Thyroid gland (tissue), 4 donors: ENCODE measurements at regions not wholly inside any gene's neighbourhood (a gene's known extent, or its start where the extent isn't known, plus 50 kb on each side); places are given as distances from the start of the nearest gene placed in this dataset.

Experiments used
- POLR2A ChIP-seq, 2 donors: fragments of 450-650 bp; IDR thresholded peaks; one replicate each; pipeline ENCODE4 v1.6.1; 2017; ENCODE audit warnings: antibody characterized with exemption in 2 of 2, mild to moderate bottlenecking in 2 of 2, moderate library complexity in 1 of 2
- TF ChIP-seq, protein P1 (sequence below), 6 experiments: fragments of 200-600 bp in 3 of 6; fragments of 450-650 bp in 3 of 6; sonication (generic) in 3 of 6; IDR thresholded peaks; one replicate each; pipeline ENCODE4 v1.5.1; 2016 to 2019; ENCODE audit warnings: antibody characterized with exemption in 6 of 6, mild to moderate bottlenecking in 2 of 6, inconsistent platforms in 1 of 6, moderate library complexity in 1 of 6

DNA sequence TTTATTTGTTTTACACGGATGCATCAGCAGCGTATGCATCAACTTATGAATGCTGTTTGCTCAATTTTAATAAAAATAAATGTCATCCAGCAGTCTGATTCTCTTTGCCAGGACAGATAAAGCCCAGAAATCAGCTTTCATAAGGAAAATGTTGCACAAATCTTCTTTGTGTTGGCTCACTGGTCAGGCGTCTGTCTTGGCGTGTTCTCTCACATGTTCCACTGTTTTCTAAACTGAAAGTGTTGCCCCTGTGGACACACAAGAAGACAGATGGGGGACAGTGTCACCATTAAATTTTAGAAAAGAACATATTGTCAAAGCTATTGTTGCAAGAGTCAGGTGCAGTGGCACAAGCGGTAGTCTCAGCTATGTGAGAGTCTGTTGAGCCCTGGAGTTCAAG lies 316.2 kb downstream of the CENPC start:
- no peak for TF ChIP-seq POLR2A (IDR thresholded peaks at IDR 0.05)
- TF ChIP-seq, protein P1, sequence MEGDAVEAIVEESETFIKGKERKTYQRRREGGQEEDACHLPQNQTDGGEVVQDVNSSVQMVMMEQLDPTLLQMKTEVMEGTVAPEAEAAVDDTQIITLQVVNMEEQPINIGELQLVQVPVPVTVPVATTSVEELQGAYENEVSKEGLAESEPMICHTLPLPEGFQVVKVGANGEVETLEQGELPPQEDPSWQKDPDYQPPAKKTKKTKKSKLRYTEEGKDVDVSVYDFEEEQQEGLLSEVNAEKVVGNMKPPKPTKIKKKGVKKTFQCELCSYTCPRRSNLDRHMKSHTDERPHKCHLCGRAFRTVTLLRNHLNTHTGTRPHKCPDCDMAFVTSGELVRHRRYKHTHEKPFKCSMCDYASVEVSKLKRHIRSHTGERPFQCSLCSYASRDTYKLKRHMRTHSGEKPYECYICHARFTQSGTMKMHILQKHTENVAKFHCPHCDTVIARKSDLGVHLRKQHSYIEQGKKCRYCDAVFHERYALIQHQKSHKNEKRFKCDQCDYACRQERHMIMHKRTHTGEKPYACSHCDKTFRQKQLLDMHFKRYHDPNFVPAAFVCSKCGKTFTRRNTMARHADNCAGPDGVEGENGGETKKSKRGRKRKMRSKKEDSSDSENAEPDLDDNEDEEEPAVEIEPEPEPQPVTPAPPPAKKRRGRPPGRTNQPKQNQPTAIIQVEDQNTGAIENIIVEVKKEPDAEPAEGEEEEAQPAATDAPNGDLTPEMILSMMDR (IDR thresholded peaks at IDR 0.05): no peak
